Prostate gland (tissue), 2 donors: ENCODE measurements at regions not wholly inside any gene's neighbourhood (a gene's known extent, or its start where the extent isn't known, plus 50 kb on each side); places are given as distances from the start of the nearest gene placed in this dataset.

Experiments
- POLR2A ChIP-seq: fragments of 450-650 bp; IDR thresholded peaks from one replicate; pipeline ENCODE4 v1.6.1; 2016; ENCODE audit warnings: antibody characterized with exemption, mild to moderate bottlenecking
- POLR2AphosphoS5 ChIP-seq: sonication (generic); formaldehyde crosslinking; IDR thresholded peaks from one replicate; pipeline ENCODE4 v1.6.1; 2017; ENCODE audit warnings: antibody characterized with exemption
- TF ChIP-seq, protein P1 (sequence below), 4 experiments: fragments of 200-600 bp in 2 of 4; fragments of 450-650 bp in 2 of 4; sonication (generic) in 2 of 4; IDR thresholded peaks; 1 replicate in 3 of 4; 2 replicates in 1 of 4; pipeline ENCODE4 v1.5.1; 2016 to 2019; ENCODE audit warnings: antibody characterized with exemption in 4 of 4, mild to moderate bottlenecking in 2 of 4, moderate library complexity in 2 of 4

GRCh38 chr4:27835851-27836250 lies 975.2 kb downstream of the STIM2 start:
- TF ChIP-seq, protein P1, sequence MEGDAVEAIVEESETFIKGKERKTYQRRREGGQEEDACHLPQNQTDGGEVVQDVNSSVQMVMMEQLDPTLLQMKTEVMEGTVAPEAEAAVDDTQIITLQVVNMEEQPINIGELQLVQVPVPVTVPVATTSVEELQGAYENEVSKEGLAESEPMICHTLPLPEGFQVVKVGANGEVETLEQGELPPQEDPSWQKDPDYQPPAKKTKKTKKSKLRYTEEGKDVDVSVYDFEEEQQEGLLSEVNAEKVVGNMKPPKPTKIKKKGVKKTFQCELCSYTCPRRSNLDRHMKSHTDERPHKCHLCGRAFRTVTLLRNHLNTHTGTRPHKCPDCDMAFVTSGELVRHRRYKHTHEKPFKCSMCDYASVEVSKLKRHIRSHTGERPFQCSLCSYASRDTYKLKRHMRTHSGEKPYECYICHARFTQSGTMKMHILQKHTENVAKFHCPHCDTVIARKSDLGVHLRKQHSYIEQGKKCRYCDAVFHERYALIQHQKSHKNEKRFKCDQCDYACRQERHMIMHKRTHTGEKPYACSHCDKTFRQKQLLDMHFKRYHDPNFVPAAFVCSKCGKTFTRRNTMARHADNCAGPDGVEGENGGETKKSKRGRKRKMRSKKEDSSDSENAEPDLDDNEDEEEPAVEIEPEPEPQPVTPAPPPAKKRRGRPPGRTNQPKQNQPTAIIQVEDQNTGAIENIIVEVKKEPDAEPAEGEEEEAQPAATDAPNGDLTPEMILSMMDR (IDR thresholded peaks at IDR 0.05), result no peak
- TF ChIP-seq POLR2AphosphoS5, result no peak
- no peak for TF ChIP-seq POLR2A
